ENCODE measurements at regions not wholly inside any gene's neighbourhood (a gene's known extent, or its start where the extent isn't known, plus 50 kb on each side); places are given as distances from the start of the nearest gene placed in this dataset.

- H3K4me2 ChIP-seq (ENCODE audit: extremely low read depth, insufficient read depth, low read length): no peak overlapping the region
- H2AFZ ChIP-seq (ENCODE audit: low read length): no peak overlapping the region
- H3K27ac ChIP-seq (ENCODE audit: insufficient read depth, low read length): no peak overlapping the region
- H4K20me1 ChIP-seq (ENCODE audit: control insufficient read depth, extremely low read depth, insufficient read depth, low read length): no peaks in the 10 kb centered on the region
- H3K9me3 ChIP-seq (ENCODE audit: control insufficient read depth, insufficient read depth, low read depth, low read length): no peaks in the 10 kb centered on the region
- no peaks in the 10 kb centered on the region for H3K79me2 ChIP-seq (ENCODE audit: control insufficient read depth, insufficient read depth, low read length)
- H3K36me3 ChIP-seq (ENCODE audit: control insufficient read depth, insufficient read depth, low read length): no peaks in the 10 kb centered on the region
- H3K4me1 ChIP-seq (ENCODE audit: control insufficient read depth, extremely low read depth, insufficient read depth, low read length): no peaks in the 10 kb centered on the region
- no peak for TF ChIP-seq EZH2 (IDR thresholded peaks at IDR 0.05; ENCODE audit: low read length, missing control alignments)
- TF ChIP-seq, protein P1, sequence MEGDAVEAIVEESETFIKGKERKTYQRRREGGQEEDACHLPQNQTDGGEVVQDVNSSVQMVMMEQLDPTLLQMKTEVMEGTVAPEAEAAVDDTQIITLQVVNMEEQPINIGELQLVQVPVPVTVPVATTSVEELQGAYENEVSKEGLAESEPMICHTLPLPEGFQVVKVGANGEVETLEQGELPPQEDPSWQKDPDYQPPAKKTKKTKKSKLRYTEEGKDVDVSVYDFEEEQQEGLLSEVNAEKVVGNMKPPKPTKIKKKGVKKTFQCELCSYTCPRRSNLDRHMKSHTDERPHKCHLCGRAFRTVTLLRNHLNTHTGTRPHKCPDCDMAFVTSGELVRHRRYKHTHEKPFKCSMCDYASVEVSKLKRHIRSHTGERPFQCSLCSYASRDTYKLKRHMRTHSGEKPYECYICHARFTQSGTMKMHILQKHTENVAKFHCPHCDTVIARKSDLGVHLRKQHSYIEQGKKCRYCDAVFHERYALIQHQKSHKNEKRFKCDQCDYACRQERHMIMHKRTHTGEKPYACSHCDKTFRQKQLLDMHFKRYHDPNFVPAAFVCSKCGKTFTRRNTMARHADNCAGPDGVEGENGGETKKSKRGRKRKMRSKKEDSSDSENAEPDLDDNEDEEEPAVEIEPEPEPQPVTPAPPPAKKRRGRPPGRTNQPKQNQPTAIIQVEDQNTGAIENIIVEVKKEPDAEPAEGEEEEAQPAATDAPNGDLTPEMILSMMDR (conservative IDR thresholded peaks at IDR 0.05 in 1 of 2, IDR thresholded peaks at IDR 0.05 in 1 of 2; ENCODE audit: low read depth in 1 of 2, low read length in 2 of 2): no peak
- DNase-seq (ENCODE audit: low read depth in 2 of 2): no peak
- no peak overlapping the region for H3K4me3 ChIP-seq (replicated peaks in 1 of 4; ENCODE audit: control extremely low read depth in 1 of 4, insufficient read depth in 1 of 4, low read depth in 3 of 4, low read length in 4 of 4)
- H3K9ac ChIP-seq (ENCODE audit: insufficient read depth, low read length): no peak overlapping the region
- H3K27me3 ChIP-seq (ENCODE audit: control insufficient read depth, insufficient read depth, low read length): no peaks in the 10 kb centered on the region
Observed at GRCh38 chr13:22041741-22042140, 370.9 kb downstream of the FGF9 start.

- Histone ChIP-seq H3K79me2 (ENCODE audit: control insufficient read depth, insufficient read depth, low read length) (no peaks in the 10 kb centered on the region), H3K4me2 (ENCODE audit: extremely low read depth, insufficient read depth, low read length) (no peak overlapping the region), H2AFZ (ENCODE audit: low read length) (no peak overlapping the region), H3K36me3 (ENCODE audit: control insufficient read depth, insufficient read depth, low read length) (no peaks in the 10 kb centered on the region), H3K4me1 (ENCODE audit: control insufficient read depth, extremely low read depth, insufficient read depth, low read length) (no peaks in the 10 kb centered on the region), H4K20me1 (ENCODE audit: control insufficient read depth, extremely low read depth, insufficient read depth, low read length) (no peaks in the 10 kb centered on the region), H3K27ac (ENCODE audit: insufficient read depth, low read length) (no peak overlapping the region), H3K9me3 (ENCODE audit: control insufficient read depth, insufficient read depth, low read depth, low read length) (no peaks in the 10 kb centered on the region), H3K4me3 (replicated peaks in 1 of 4; ENCODE audit: control extremely low read depth in 1 of 4, insufficient read depth in 1 of 4, low read depth in 3 of 4, low read length in 4 of 4) (no peak overlapping the region), H3K27me3 (ENCODE audit: control insufficient read depth, insufficient read depth, low read length) (no peaks in the 10 kb centered on the region), H3K9ac (ENCODE audit: insufficient read depth, low read length) (no peak overlapping the region)
- DNase-seq (ENCODE audit: low read depth in 2 of 2): peak in 1 of 2 donors; percentile 1
- TF ChIP-seq, protein P1 (conservative IDR thresholded peaks at IDR 0.05 in 1 of 2, IDR thresholded peaks at IDR 0.05 in 1 of 2; ENCODE audit: low read depth in 1 of 2, low read length in 2 of 2): no peak
- no peak for TF ChIP-seq EZH2 (IDR thresholded peaks at IDR 0.05; ENCODE audit: low read length, missing control alignments)
Observed at GRCh38 chr13:22047082-22047784, 376.4 kb downstream of the FGF9 start.

GRCh38 chr13:22047785-22048104, 376.9 kb downstream of the FGF9 start:
- H3K4me1 ChIP-seq (ENCODE audit: control insufficient read depth, extremely low read depth, insufficient read depth, low read length): no peaks in the 10 kb centered on the region
- H3K79me2 ChIP-seq (ENCODE audit: control insufficient read depth, insufficient read depth, low read length): no peaks in the 10 kb centered on the region
- no peaks in the 10 kb centered on the region for H4K20me1 ChIP-seq (ENCODE audit: control insufficient read depth, extremely low read depth, insufficient read depth, low read length)
- no peak overlapping the region for H2AFZ ChIP-seq (ENCODE audit: low read length)
- TF ChIP-seq, protein P1 (conservative IDR thresholded peaks at IDR 0.05 in 1 of 2, IDR thresholded peaks at IDR 0.05 in 1 of 2; ENCODE audit: low read depth in 1 of 2, low read length in 2 of 2): no peak
- no peaks in the 10 kb centered on the region for H3K36me3 ChIP-seq (ENCODE audit: control insufficient read depth, insufficient read depth, low read length)
- no peak overlapping the region for H3K4me3 ChIP-seq (replicated peaks in 1 of 4; ENCODE audit: control extremely low read depth in 1 of 4, insufficient read depth in 1 of 4, low read depth in 3 of 4, low read length in 4 of 4)
- no peak overlapping the region for H3K4me2 ChIP-seq (ENCODE audit: extremely low read depth, insufficient read depth, low read length)
- H3K27me3 ChIP-seq (ENCODE audit: control insufficient read depth, insufficient read depth, low read length): no peaks in the 10 kb centered on the region
- H3K27ac ChIP-seq (ENCODE audit: insufficient read depth, low read length): no peak overlapping the region
- H3K9me3 ChIP-seq (ENCODE audit: control insufficient read depth, insufficient read depth, low read depth, low read length): no peaks in the 10 kb centered on the region
- no peak overlapping the region for H3K9ac ChIP-seq (ENCODE audit: insufficient read depth, low read length)
- DNase-seq (ENCODE audit: low read depth in 2 of 2): no peak
